Fibroblast of lung (primary cell): ENCODE measurements at regions not wholly inside any gene's neighbourhood (a gene's known extent, or its start where the extent isn't known, plus 50 kb on each side); places are given as distances from the start of the nearest gene placed in this dataset.

Experiments
- CTCF ChIP-seq, 2 donors: IDR thresholded peaks in 1 of 2; conservative IDR thresholded peaks in 1 of 2; 1 replicate in 1 of 2; 2 replicates in 1 of 2; pipeline ENCODE4 v1.5.1; 2011 to 2012; ENCODE audit warnings: low read length in 2 of 2, control low read depth in 1 of 2, inconsistent platforms in 1 of 2, low read depth in 1 of 2, mild to moderate bottlenecking in 1 of 2
- EZH2 ChIP-seq: IDR thresholded peaks from 2 replicates; pipeline ENCODE4 v1.5.1; 2012; ENCODE audit warnings: low read length, control low read depth, mild to moderate bottlenecking; ENCODE audit errors: missing control alignments

- TF ChIP-seq CTCF (conservative IDR thresholded peaks at IDR 0.05 in 1 of 2, IDR thresholded peaks at IDR 0.05 in 1 of 2; ENCODE audit: low read depth in 1 of 2, low read length in 2 of 2) (peak; percentile 54 to 77), EZH2 (no peak)
Measured at GRCh38 chr18:32549248-32550110, 78.8 kb upstream of the GAREM1 start.
